Tibial nerve (tissue), 4 donors: ENCODE measurements at regions not wholly inside any gene's neighbourhood (a gene's known extent, or its start where the extent isn't known, plus 50 kb on each side); places are given as distances from the start of the nearest gene placed in this dataset.

Experiments
- EP300 ChIP-seq, 2 donors: sonication (generic); formaldehyde crosslinking; IDR thresholded peaks; one replicate each; pipeline ENCODE4 v1.6.1; 2017; ENCODE audit warnings: antibody characterized with exemption in 2 of 2, mild to moderate bottlenecking in 1 of 2
- POLR2A ChIP-seq, 2 donors: fragments of 450-650 bp; IDR thresholded peaks; one replicate each; pipeline ENCODE4 v1.6.1; 2017; ENCODE audit warnings: antibody characterized with exemption in 2 of 2, mild to moderate bottlenecking in 2 of 2, moderate library complexity in 2 of 2
- TF ChIP-seq, protein P1 (sequence below), 5 experiments: fragments of 200-600 bp in 3 of 5; fragments of 450-650 bp in 2 of 5; sonication (generic) in 3 of 5; IDR thresholded peaks; one replicate each; pipeline ENCODE4 v1.5.1; 2016 to 2019; ENCODE audit warnings: antibody characterized with exemption in 5 of 5, mild to moderate bottlenecking in 3 of 5, moderate library complexity in 2 of 5

GRCh38 chrX:110944751-110945675 lies 149.4 kb upstream of the CHRDL1 start:
- TF ChIP-seq, protein P1, sequence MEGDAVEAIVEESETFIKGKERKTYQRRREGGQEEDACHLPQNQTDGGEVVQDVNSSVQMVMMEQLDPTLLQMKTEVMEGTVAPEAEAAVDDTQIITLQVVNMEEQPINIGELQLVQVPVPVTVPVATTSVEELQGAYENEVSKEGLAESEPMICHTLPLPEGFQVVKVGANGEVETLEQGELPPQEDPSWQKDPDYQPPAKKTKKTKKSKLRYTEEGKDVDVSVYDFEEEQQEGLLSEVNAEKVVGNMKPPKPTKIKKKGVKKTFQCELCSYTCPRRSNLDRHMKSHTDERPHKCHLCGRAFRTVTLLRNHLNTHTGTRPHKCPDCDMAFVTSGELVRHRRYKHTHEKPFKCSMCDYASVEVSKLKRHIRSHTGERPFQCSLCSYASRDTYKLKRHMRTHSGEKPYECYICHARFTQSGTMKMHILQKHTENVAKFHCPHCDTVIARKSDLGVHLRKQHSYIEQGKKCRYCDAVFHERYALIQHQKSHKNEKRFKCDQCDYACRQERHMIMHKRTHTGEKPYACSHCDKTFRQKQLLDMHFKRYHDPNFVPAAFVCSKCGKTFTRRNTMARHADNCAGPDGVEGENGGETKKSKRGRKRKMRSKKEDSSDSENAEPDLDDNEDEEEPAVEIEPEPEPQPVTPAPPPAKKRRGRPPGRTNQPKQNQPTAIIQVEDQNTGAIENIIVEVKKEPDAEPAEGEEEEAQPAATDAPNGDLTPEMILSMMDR (IDR thresholded peaks at IDR 0.05), result no peak
- TF ChIP-seq POLR2A (IDR thresholded peaks at IDR 0.05), result no peak
- TF ChIP-seq EP300 (IDR thresholded peaks at IDR 0.05), result no peak
